DND-41 (cell line): ENCODE measurements at regions not wholly inside any gene's neighbourhood (a gene's known extent, or its start where the extent isn't known, plus 50 kb on each side); places are given as distances from the start of the nearest gene placed in this dataset.

ENCODE experiments used
- CTCF ChIP-seq: IDR thresholded peaks from 2 replicates; pipeline ENCODE4 v1.5.1; 2012; ENCODE audit warnings: borderline replicate concordance, low read length, moderate library complexity, mild to moderate bottlenecking; ENCODE audit not compliant: poor library complexity, severe bottlenecking; ENCODE audit errors: extremely low read depth
- EZH2 ChIP-seq: IDR thresholded peaks from 3 replicates; pipeline ENCODE4 v1.6.1; 2012; ENCODE audit warnings: borderline replicate concordance, low read depth, mild to moderate bottlenecking, moderate library complexity, low read length, inconsistent platforms; ENCODE audit not compliant: severe bottlenecking

- no peak for TF ChIP-seq CTCF
- TF ChIP-seq EZH2 = no peak
Measured at GRCh38 chr2:106577255-106577651, 90.1 kb downstream of the CD8B2 start.
